Loucy (cell line): ENCODE measurements at regions not wholly inside any gene's neighbourhood (a gene's known extent, or its start where the extent isn't known, plus 50 kb on each side); places are given as distances from the start of the nearest gene placed in this dataset.

Source experiments
- H2AFZ ChIP-seq: fragments of 200-600 bp; sonication (generic); 2 replicates; pipeline ENCODE4 v1.6.0; 2016; ENCODE audit warnings: antibody characterized with exemption, mild to moderate bottlenecking, low read length, moderate library complexity
- H3F3A ChIP-seq: fragments of 200-600 bp; 2 replicates; pipeline ENCODE4 v1.6.0; 2016; ENCODE audit warnings: antibody characterized with exemption, low read depth, mild to moderate bottlenecking
- H3K27me3 ChIP-seq: fragments of 200-600 bp; sonication (generic); 2 replicates; pipeline ENCODE4 v1.6.1; 2014; ENCODE audit warnings: low read length, mild to moderate bottlenecking; ENCODE audit not compliant: insufficient read depth, poor library complexity, severe bottlenecking
- H3K36me3 ChIP-seq: fragments of 200-600 bp; sonication (generic); 2 replicates; pipeline ENCODE4 v1.6.1; 2016; ENCODE audit warnings: low read length; ENCODE audit not compliant: insufficient read depth
- H3K4me1 ChIP-seq: fragments of 200-600 bp; sonication (generic); 2 replicates; pipeline ENCODE4 v1.5.1; 2014; ENCODE audit warnings: low read length, mild to moderate bottlenecking; ENCODE audit not compliant: insufficient read depth, poor library complexity, severe bottlenecking
- H3K4me2 ChIP-seq: fragments of 200-600 bp; sonication (generic); 2 replicates; pipeline ENCODE4 v1.6.0; 2014; ENCODE audit warnings: antibody characterized with exemption, low read length, low read depth, mild to moderate bottlenecking; ENCODE audit not compliant: poor library complexity, severe bottlenecking
- H3K4me3 ChIP-seq: fragments of 200-600 bp; sonication (generic); 2 replicates; pipeline ENCODE4 v1.5.1; 2014; ENCODE audit warnings: low read length, mild to moderate bottlenecking, mixed read lengths; ENCODE audit not compliant: poor library complexity, severe bottlenecking
- H3K79me2 ChIP-seq: fragments of 200-600 bp; sonication (generic); 2 replicates; pipeline ENCODE4 v1.6.1; 2014; ENCODE audit warnings: low read length; ENCODE audit not compliant: insufficient read depth
- H3K9ac ChIP-seq: fragments of 200-600 bp; sonication (generic); 2 replicates; pipeline ENCODE4 v1.6.0; 2014; ENCODE audit warnings: mild to moderate bottlenecking, low read depth, low read length, moderate library complexity; ENCODE audit not compliant: poor library complexity, severe bottlenecking
- H3K9me2 ChIP-seq: fragments of 200-600 bp; sonication (generic); replicated peaks from 2 replicates; pipeline ENCODE4 v1.6.1; 2016; ENCODE audit warnings: low read depth, low read length, mixed read lengths
- H3K9me3 ChIP-seq: fragments of 200-600 bp; sonication (generic); 2 replicates; pipeline ENCODE4 v1.6.1; 2014; ENCODE audit warnings: mild to moderate bottlenecking, antibody characterized with exemption, low read length, low read depth; ENCODE audit not compliant: insufficient read depth
- H4K20me1 ChIP-seq: fragments of 200-600 bp; sonication (generic); 2 replicates; pipeline ENCODE4 v1.6.0; 2014; ENCODE audit warnings: antibody characterized with exemption, low read length, mild to moderate bottlenecking; ENCODE audit not compliant: insufficient read depth, poor library complexity, severe bottlenecking
- EZH2phosphoT487 ChIP-seq: fragments of 200-600 bp; IDR thresholded peaks from 2 replicates; pipeline ENCODE4 v1.6.1; 2018; ENCODE audit warnings: antibody characterized with exemption, mild to moderate bottlenecking, moderate library complexity, borderline replicate concordance
- TF ChIP-seq, protein P1 (sequence below): fragments of 200-600 bp; sonication (generic); conservative IDR thresholded peaks from 2 replicates; pipeline ENCODE4 v1.5.1; 2014; ENCODE audit warnings: mild to moderate bottlenecking, antibody characterized with exemption, low read length

- Histone ChIP-seq H3K79me2 (no peaks in the 10 kb centered on the region), H3K4me1 (no peaks in the 10 kb centered on the region), H4K20me1 (no peaks in the 10 kb centered on the region), H3K9me3 (peaks cover 4% of the 10 kb centered on the region; the same call in 1 of the 2 replicates), H3F3A (no peaks in the 10 kb centered on the region), H2AFZ (no peak overlapping the region), H3K4me3 (no peak overlapping the region), H3K4me2 (no peak overlapping the region), H3K27me3 (no peaks in the 10 kb centered on the region), H3K9ac (no peak overlapping the region), H3K36me3 (no peaks in the 10 kb centered on the region), H3K9me2 (no peaks in the 10 kb centered on the region)
- TF ChIP-seq EZH2phosphoT487, result no peak
- TF ChIP-seq, protein P1, sequence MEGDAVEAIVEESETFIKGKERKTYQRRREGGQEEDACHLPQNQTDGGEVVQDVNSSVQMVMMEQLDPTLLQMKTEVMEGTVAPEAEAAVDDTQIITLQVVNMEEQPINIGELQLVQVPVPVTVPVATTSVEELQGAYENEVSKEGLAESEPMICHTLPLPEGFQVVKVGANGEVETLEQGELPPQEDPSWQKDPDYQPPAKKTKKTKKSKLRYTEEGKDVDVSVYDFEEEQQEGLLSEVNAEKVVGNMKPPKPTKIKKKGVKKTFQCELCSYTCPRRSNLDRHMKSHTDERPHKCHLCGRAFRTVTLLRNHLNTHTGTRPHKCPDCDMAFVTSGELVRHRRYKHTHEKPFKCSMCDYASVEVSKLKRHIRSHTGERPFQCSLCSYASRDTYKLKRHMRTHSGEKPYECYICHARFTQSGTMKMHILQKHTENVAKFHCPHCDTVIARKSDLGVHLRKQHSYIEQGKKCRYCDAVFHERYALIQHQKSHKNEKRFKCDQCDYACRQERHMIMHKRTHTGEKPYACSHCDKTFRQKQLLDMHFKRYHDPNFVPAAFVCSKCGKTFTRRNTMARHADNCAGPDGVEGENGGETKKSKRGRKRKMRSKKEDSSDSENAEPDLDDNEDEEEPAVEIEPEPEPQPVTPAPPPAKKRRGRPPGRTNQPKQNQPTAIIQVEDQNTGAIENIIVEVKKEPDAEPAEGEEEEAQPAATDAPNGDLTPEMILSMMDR, result no peak
These were observed 167.2 kb upstream of the SLC4A4 start for GRCh38 chr4:71171592-71171991.

GRCh38 chr4:71181332-71181731, 157.5 kb upstream of the SLC4A4 start:
- Histone ChIP-seq H3K4me1 (peaks cover 18% of the 10 kb centered on the region), H3K4me3 (no peak overlapping the region), H3K9me2 (no peaks in the 10 kb centered on the region), H2AFZ (no peak overlapping the region), H3K9me3 (no peaks in the 10 kb centered on the region), H3K79me2 (no peaks in the 10 kb centered on the region), H3K4me2 (no peak overlapping the region), H3K9ac (no peak overlapping the region), H4K20me1 (no peaks in the 10 kb centered on the region), H3K36me3 (no peaks in the 10 kb centered on the region), H3K27me3 (no peaks in the 10 kb centered on the region), H3F3A (peaks cover 4% of the 10 kb centered on the region; the same call in 1 of the 2 replicates)
- TF ChIP-seq, protein P1, result no peak
- TF ChIP-seq EZH2phosphoT487, result no peak

DNA sequence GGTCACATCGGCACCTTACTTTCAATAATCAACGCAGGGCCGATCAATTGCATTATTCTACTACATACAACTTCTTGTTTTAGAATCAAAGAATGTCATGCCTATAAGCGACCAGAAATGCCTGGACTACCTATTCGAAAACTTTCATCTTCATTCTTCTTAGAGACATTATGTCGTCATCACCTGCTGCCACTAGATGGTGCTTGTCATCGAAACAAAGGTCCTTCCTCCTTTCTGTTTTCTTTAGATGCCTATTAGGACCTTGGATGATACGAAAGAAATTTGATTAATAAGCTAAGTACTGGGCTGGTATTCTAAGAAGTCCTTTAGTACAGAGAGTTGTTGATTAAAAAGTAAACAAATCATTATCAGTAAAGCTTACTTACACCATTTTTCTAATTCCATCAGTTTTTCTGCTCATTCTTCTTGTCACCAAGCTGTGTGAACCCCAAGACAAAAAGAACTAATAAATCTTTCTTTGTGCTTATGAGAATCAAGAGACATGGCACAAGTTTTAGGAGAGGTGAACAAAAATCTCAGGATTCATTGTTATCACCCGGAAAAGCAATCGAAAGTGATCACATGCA, 154.5 kb upstream of the SLC4A4 start:
- H2AFZ ChIP-seq, result peak overlapping the region; percentile 82
- no peaks in the 10 kb centered on the region for H3K27me3 ChIP-seq
- H3K79me2 ChIP-seq, result peaks cover 20% of the 10 kb centered on the region
- H3K36me3 ChIP-seq, result no peaks in the 10 kb centered on the region
- H4K20me1 ChIP-seq, result peaks cover 5% of the 10 kb centered on the region
- H3F3A ChIP-seq, result peaks cover 4% of the 10 kb centered on the region; the same call in 1 of the 2 replicates
- no peaks in the 10 kb centered on the region for H3K9me3 ChIP-seq
- peaks cover 28% of the 10 kb centered on the region for H3K4me1 ChIP-seq
- H3K4me3 ChIP-seq, result peak overlapping the region; percentile 48
- H3K9ac ChIP-seq, result no peak overlapping the region
- no peaks in the 10 kb centered on the region for H3K9me2 ChIP-seq
- peak overlapping the region; percentile 80 for H3K4me2 ChIP-seq
- TF ChIP-seq EZH2phosphoT487, result no peak
- TF ChIP-seq, protein P1, result peak; percentile 84
